HG02885 (cell line): ENCODE measurements at regions not wholly inside any gene's neighbourhood (a gene's known extent, or its start where the extent isn't known, plus 50 kb on each side); places are given as distances from the start of the nearest gene placed in this dataset.

Experiments used
- ATAC-seq: cut with Tn5 transposase; IDR thresholded peaks from one replicate; pipeline ENCODE4 v1.9.1; 2021; ENCODE audit warnings: mild to moderate bottlenecking; ENCODE audit not compliant: unreplicated experiment, poor library complexity

DNA sequence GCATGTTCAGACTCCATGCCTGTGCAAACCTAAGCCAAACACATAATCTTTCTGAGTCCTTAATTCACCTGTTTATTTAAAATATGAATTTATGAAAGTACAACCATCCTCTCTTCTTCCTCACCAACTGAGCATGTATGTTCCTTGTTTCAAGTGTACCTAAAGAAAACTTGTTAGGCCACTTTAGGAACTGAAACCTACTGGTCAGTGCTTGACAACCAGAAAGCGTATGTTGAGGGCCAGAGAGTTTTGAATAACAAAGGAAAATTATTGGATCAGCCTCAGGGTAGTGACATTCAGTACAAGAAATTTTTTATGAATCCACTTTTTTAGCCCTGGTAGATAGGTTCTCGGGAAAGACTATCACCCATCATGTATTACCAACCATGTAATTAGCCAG, 847.6 kb upstream of the CELF4 start:
- no peak for ATAC-seq

DNA sequence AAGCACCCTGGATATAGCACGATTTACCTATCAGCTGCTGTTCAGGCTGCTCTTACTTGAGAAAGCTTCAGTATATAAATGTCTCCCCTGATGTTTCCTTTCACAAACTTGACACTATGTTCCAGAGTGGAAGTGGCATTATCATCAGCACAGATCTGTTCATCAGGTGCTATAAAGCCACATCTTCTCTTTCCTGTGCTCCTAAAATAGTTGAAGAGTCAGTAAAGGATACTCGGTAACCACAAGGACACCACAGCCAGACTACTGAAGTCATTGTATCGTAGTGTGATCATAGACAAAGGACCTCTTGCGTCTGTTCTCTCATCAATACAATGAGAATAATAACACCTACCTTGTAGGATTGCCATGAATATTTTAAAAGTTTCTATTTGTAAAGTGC, 841.0 kb upstream of the CELF4 start:
- ATAC-seq: no peak

DNA sequence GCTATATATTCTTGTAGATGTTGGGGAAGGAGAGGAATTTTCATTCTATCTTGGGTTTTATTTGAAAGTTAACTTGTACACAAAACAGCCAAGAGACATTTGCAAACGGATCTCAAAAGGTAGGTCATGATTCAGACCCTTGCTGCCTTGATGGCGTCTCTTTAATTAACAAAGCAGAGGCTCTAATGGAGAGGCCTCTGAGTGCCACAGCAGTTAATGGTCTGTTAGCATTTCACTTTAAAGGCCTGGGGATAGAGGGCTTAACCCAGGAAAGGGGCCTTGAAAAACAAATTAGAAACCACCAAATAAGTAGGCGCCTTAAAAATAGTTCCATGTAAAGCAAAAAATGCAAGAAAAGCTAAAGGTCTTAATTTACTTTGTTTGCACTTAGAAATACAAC, 836.9 kb upstream of the CELF4 start:
- ATAC-seq: no peak

DNA sequence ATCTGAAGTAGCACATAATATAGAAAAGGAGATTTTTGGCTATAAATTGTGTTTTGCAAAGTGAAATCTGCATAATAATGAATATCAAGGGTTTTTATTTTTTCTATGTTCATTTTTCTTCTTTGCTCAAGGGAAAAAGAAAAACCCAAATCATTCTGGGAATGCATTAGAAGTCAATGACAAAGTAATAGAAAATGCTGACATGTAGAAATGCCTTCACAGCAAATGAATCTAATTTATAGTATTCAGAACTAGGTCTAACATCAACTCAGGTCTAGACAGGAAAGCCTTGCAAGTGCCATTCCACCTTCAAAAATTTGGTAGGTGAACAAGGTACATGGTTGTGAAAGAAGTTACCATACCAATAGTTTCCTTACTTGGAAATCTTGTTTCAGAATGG, 831.5 kb upstream of the CELF4 start:
- no peak for ATAC-seq

DNA sequence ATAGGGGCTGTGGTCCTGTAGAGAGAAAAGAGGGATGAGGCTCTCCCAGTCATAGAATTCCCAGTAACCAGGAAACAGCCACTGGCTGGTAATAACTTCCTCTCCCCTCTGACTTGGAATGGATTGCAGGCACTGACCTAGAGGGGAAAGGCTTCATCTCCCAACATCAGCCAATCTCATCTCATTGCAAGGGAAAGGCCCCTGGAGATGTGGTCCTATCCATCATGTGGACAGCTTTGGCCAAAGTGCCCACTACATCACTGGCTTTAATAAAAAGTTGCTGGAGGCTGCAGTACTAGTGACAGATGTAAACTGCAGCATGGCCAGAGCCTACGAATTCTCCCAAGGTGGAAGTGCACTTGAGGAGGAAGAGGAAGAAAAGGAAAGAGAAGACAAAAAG, 820.5 kb upstream of the CELF4 start:
- ATAC-seq: no peak

DNA sequence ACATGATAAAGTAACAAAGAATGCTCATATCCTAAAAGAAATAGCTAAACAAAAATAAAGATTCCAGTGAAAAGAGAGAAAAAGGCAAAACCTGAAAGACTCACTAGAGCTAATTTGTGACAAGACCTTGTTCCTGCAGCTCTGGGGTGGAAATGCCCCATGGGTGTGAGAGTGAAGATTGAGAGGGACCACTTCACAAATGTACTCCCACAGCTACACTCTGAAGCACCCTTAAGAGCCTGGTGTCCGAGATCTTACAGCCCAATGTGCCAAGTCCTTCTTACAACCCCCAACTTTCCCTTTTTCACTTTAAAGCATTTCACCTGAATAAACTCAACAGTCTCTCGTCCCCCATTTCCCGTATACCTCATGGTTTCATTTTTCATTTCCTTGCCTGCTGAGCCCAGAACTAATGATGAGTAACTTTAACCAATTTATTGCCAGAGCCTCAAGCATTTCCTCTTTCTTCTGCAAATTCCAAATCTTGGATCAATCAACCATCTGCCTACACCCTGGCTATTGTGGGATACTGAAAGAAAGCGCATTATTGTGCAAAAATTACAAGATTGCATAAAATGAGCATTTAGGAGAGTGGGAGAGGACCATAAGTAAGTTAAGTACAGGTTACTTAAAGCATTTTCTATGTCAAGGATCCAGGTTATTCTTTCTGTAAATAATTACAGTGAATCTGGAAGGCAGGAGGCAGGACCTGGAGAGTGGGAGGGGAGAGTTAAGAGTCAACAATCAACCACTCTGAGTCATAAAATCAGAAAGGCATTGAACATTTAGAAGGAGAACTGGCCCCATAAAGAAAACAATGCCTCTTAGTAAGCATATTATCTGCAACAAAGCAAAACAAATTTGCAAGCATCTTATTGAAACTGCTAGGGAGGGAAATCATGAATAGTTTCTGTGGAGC, 804.4 kb upstream of the CELF4 start:
- ATAC-seq: peak; percentile 54

DNA sequence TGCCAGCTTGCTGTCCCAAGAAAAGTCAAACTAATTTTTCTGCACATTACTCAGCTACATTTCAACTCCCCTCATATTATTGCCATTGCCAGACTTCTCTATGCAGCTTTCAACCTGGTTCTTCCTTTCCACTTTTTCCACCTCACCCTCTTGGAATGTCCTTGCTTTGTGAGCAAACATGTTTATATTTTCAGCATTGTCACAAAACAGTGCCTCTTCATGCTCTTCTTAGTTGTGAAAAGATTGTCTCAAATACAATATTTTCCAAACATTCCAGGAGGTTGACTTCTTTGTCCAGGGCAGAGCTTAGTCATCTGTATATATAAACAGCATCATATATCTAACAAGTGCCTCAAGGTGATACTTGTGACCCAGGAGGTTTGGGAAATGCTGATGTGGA, 803.3 kb upstream of the CELF4 start:
- no peak for ATAC-seq

DNA sequence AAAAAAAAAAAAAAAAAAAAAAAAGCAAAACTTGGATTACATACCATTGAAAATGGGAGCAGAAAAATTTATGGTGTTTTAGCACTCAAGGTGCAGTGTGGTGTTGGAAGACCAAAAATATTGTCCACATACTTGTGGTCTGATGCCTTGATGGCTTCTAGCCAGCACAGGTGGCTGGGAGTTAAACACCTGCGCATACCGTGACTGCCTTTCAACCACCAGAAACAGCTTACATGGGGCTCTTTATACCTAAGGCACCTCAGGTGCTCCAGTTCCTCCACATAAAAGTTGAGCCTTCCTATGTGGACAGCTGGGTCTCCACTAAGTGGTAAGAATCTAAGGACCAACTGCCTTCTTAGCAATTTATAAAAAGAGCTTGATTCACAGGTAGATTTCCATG, 802.6 kb upstream of the CELF4 start:
- no peak for ATAC-seq

DNA sequence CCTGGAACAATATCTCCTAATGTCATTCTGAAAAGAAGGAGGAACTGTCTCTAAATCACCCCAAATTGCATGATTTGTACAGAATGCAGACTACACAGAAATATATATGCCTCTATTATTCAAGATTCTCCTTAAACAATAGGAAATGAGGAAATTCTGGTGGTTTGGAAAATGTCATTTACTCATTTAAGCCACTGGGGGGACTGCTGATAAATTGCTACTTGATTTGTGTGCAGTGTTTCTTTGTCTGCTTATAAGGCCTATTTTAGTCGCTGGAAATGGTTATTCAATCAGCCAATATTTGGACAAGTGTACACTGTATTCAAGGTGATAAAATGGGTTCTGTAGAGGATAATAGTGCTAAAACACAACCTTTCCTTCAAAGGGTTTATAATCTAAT, 801.9 kb upstream of the CELF4 start:
- ATAC-seq: no peak

DNA sequence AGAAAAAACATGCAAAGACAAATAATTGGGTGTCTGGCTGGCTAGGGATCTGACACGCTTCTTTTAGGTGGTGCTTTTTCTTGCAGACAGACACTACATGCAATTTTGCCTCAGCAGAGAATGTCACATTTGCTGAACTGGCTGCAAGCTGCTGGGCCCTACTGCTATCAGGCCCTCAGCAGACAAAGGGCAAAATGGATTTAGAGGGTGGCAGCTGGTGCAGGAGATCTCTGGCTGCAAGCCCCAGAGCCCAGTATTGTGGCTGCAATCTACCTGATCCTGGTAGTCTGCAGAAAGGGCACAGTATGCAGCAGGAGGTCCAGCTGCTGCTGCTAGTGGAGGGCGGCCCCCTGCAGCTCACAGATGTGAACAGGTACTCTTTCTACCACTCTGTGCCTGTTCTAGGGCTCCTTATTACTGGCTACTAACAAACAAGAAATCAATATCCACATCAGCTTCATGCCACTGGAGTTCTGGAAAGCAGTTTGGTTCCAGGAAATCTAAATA, 796.7 kb upstream of the CELF4 start:
- no peak for ATAC-seq

DNA sequence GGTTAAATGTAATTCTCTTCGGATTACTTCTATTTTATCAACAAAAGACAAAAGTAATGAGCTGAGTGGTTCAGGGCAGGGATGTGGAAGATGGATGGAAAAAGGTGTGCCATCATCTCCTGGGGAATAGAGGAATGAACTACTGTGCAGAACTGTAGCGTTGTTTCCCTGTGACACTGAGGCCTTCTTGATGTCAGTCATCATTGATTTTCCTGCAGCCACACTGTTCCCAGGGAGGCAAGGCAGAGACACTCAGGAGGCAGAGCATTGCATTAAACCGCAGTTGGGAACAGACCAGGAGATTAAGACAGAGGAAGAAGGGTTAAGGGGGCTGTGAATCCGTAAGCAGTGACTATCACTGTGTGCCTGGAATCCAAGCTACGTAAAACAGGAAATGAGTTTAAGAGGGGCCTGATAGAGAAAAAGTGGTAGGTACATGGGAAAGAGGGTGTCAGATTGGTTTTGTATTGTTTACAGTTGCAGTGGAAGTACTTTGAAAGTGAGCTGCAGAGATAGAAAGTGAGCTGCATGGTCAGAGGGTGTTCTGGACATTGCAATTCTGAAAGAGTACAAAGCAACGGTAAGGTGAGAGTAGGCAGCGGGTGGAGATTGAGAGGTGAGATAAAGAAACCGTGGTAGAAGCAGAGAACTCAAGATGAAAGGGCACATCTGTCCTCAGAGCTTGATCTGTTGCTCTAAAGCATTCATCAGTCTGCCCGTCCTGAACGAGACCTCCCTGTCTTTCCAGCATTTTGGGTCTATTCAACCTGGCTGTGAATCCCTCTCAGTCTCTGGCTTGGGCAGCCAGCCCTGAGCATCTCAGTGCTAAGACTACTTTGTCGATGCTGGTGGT, 793.4 kb upstream of the CELF4 start:
- ATAC-seq: no peak

DNA sequence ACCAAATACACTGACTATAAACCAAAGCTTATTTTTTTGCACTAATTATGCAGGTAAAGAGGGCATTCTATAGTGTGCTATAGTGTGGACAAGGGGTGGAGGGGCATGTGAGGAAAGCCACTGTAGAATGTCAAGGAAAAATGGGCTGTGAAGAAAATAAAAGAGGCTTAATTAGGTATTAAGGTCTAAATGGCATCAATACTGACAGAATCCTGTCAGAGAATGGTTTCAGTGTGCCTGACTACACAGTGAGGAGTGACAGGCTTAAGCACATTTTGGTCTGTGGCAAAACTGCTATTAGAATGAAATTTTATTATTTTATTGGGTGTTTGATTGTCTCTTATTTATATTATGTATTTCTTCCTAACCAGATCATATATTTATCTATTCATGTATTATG, 787.6 kb upstream of the CELF4 start:
- ATAC-seq: no peak

DNA sequence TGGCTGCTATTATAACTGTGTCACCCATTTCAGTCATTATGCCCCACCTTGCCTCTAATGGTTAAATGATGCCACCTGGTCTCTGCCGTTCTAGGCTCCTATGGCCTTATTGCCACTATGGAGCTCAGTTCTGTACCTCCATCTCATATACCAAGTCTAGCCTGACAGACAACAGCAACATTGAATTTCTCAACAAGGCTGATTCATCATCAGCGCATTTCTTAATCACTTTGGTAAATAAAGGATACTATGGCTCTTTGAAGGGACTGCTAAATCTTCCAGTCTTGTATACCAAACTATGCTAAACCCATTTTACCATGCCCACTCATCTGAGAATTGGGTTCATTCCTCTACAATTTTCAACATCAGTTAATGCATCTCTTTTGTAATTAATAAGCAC, 784.5 kb upstream of the CELF4 start:
- no peak for ATAC-seq

DNA sequence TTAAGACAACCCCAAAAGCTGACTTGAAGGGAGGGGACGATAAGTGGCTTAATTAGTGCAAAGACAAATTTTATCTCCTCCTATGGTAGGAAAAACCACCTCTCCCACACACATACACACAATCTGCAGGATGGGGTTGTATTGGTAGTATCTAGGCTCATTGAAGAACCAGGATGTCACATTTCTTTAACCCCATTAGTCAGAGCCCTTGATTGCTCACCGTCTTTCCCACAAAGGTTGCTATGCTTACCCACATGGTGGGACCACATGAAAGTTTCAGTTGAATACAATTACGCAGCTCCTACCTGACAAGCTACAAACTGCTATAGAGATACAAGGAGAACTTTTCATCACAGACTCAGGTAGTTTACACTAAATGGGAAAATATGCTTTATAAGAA, 765.0 kb upstream of the CELF4 start:
- ATAC-seq: no peak

DNA sequence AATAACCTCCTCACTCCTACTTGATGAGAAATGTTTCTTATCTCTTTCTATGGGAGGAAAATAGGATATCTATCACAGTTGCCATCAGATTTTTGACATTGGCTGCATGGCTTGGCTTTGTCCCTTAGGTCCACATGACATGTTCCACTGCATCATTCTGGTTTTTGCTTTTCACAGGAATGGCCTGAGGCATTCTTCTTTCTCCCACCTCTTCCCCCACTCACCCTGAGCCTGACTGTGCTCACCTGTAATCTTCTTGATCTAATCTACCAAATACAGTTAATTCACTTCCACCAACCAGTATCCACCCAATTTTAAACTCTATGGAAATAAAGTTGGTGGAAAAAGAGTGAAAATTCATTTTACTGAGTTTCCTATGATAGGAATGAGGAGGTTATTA, 763.5 kb upstream of the CELF4 start:
- ATAC-seq: no peak

DNA sequence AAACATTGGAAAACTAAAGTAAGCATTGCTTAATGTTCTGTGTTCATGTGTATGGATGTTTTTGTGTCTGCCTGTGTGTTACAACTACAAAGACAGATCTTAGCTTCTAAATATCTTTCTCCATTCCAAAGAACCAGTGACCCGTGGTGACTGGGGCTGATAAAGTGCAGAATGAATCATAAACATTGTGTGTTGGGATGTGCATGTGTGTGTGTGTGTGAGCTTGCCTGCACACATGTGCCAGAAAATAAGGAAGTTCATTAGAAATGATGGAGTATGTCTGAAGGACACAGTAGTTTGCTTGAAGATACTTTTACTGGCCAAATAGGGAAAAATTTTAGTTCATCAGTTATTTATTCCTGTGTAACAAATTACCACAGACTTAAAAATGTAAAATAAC, 756.6 kb upstream of the CELF4 start:
- no peak for ATAC-seq

DNA sequence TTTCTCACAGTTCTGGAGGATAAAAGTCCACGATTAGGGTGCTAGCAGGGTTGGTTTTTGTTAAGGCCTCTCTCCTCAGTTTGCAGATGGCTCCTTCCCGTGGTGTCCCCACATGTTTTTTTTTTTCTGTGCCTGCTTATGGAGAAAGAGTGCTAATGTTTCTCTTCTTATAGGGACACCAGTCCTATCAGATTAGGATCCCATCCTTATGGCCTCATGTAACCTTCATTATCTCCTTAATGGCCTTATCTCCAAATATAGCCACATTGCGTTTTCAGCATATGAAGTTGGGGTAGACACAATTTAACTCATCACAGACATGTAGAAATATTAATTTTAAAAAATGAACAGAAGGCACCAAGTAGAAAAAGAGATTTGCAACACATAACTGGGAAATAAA, 755.7 kb upstream of the CELF4 start:
- ATAC-seq: no peak

DNA sequence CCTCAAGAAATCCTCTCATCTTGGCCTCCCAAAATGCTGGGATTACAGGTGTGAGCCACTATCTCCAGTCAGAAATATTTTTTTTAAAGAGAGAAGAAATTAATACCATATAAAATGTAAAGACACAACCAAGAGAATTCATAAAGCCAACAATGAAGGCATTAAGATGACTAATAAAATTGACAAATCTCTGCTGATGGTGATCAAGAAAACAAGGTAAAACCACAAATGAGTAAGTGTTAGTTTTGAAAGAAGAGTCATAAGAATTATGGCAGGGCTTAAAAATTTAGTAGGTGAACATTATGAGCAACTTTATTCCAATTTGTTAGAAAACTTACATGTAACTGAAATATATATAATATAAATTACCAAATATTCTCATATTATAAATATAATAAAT, 752.8 kb upstream of the CELF4 start:
- no peak for ATAC-seq

DNA sequence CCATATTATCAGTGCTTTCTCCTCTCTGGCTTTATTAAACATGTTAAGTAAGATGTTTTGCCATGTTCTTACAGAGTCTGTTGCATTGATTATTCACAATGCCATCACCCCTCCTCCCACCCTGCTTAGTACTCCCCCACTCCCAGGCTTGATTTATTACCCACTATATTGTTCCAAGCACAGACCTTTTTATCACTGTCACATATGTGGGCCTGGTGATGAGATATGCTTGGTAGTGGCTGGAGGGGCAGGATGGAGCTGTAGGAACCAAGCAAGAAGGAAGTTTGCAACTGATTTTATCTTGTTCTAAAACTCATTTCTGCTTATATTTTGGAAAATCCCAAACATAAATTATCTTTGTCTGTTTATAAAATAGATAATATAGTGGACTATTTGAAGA, 748.2 kb upstream of the CELF4 start:
- no peak for ATAC-seq

DNA sequence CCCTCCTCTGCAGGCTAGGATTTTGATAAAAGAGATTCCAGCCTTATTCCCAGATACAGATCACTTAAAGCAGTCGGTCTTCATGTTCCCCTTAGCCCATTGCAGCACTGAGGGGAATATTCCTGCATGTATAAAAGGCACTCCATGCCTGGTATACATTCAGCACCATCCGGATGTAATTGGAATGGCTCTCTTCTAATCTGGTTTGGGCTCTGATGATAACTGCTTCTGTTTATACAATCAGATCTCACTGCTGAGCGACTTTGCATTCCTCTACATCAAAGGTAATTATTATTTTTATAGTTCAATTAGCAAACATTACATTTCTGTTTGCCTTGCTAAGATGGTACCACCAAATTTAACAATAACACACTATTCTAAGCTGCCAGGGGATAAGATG, 746.9 kb upstream of the CELF4 start:
- ATAC-seq: no peak

DNA sequence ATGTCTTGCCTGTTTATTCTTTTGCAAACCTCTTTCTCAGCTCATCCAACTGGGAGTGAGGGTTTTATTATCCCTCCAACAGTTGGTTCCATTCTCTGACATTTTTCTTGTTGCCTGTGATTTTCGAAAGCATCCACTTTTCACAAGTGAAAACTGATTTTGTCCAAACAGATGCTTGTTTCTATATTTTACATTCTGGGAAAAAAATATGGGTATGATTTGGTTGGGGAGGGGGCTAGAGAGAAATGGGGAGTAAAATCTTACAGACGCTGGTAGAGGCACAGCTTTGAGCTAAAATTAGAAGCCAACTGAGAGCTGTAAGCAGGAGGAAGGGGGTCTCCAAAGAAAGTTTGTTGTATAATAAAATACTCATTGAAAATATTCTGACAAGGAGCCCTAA, 745.3 kb upstream of the CELF4 start:
- ATAC-seq: no peak
